ENCODE measurements at regions not wholly inside any gene's neighbourhood (a gene's known extent, or its start where the extent isn't known, plus 50 kb on each side); places are given as distances from the start of the nearest gene placed in this dataset.

DNA sequence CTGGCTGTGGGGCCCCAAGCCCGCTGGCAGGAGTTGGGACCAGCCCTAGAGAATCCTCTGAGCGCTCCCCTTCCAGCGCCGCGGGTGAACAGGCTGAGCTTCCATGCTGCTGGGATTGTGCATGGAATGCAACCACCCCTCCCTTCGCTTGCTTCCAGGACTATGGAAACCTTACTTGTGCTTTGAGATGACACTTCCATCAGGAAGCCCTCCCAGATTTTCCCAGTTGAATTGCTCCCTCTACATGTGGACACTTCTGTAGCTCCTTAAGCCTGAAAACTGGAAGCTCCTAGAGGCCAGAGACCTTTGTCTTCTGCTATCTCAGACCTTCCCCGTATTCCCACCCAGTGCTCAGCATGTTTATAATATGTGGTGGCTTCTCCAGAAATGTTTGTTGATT lies 213.2 kb upstream of the RPL38 start:
- no peak overlapping the region for H3K27ac ChIP-seq
- TF ChIP-seq CTCF (conservative IDR thresholded peaks at IDR 0.05): no peak

- H3K27ac ChIP-seq: no peak overlapping the region
- TF ChIP-seq CTCF (conservative IDR thresholded peaks at IDR 0.05): no peak
Measured at GRCh38 chr17:73991260-73991659, 212.2 kb upstream of the RPL38 start.

DNA sequence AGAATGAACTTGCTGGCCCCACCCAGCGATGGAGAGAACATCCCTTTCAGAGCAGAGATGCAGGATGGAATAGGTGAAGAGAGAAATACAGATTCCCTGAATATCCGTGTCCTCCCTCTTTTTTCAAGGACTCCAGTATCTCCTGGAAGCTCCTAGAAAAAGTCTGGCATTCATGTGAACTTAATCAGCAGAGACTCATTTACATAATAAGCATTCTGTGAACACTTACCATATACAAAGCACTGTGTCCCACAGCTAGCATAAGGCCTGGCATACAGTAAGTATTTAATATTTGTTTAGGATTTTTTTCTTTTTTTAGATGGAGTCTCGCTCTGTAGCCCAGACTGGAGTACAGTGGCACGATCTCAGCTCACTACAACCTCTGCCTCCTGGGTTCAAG lies 208.5 kb upstream of the RPL38 start:
- no peak for TF ChIP-seq CTCF (conservative IDR thresholded peaks at IDR 0.05)

DNA sequence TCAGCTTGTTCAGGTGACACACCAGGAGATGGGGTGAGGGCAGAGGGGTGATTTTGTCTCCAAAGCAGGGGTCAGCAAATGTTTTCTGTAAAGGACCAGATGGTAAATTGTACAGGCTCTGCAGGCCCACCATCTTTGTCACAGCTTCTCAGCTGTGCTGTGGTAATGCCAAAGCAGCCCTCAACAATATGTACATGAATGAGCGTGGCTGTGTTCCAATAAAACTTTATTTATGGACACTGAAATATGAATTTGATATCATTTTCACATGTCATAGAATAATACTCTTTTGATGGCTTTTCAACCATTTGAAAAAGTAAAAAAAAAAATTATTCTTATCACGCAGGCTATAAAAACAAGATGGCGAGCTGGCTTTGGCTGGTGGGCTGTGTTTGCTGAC lies 206.4 kb upstream of the RPL38 start:
- no peak for TF ChIP-seq CTCF (conservative IDR thresholded peaks at IDR 0.05)
- no peak overlapping the region for H3K27ac ChIP-seq

More for the DNA sequence above, 208.5 kb upstream of the RPL38 start:
- H3K27ac ChIP-seq: no peak overlapping the region

- no peak for TF ChIP-seq CTCF (conservative IDR thresholded peaks at IDR 0.05)
- H3K27ac ChIP-seq: no peak overlapping the region
Measured at GRCh38 chr17:73998249-73998648, 205.2 kb upstream of the RPL38 start.

DNA sequence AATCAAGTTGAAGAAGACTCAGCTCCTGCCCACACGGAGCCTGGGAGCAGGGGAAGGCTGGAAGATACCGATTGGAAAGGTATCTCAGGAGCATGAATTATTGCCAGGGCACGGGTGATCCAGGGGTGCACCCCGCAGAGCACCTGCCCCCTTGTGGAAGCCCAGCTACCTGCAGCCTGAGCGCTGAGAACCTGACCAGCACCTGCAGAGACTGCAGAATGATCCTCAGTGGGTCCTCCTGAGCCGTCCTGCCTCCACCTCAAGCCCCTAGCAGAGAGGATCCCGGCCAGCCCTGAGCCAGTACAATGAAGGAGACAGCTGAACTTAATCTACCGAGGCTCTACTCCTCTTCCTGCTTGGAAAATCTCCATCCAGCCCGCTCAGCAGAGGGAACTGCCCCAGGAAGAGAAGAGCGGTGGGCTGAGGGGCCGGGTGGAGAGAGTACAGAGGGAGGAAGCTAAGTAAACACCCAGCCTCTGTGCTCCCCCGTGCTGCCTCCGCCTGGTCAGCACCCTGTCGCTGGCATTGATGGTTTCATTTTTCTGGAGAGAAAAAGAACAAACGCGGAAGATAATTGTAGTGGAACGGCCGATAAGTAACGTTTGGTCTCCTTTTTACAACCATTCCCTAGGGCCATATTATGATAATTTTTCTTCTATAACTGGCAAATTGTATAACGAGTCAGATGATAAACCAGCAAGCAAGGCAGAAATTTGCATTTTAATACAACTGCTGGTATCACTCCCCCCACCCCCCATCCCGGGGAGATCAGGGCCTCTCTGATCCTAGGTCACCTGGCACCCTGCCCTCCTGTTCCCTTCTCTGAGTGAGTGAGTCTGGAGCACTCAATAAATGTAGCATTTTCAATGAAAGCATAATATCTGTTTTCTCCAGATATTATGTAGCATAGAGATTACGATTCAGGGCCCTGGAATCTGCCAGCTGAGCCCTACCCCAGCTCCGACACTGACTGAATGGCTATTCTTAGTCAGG lies 204.5 kb upstream of the RPL38 start:
- TF ChIP-seq CTCF (conservative IDR thresholded peaks at IDR 0.05): peak; percentile 92
- H3K27ac ChIP-seq: no peak overlapping the region

DNA sequence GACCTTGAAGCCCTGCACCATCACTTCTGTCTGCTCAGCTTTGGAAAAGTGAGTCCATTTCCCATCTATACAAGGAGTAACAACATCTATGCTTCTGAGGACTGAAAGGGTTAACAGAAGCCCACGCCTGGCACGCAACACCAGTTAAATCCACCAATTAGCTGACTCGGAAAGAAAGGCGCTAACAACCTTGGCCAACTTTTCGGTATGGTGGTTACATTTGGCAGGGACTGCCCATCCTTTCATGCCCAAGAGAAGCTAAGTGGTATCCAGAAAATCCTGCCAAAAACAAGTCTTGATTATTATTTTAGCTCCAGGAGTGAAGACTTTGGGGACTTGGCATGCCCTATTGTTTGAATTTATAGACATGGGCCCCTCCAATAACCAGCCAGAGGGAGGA lies 202.3 kb upstream of the RPL38 start:
- TF ChIP-seq CTCF (conservative IDR thresholded peaks at IDR 0.05): no peak
- no peak overlapping the region for H3K27ac ChIP-seq
